SKM-1 treated with dmso at 0.1 percent for 144 hours (cell line): ENCODE measurements at regions not wholly inside any gene's neighbourhood (a gene's known extent, or its start where the extent isn't known, plus 50 kb on each side); places are given as distances from the start of the nearest gene placed in this dataset.
"Not testable (repeated sequence)": the region's sequence is repeated elsewhere in the genome, so short reads cannot be mapped to it uniquely, and the experiment has no call there.

Experiments used
- DNase-seq: peaks from one replicate; lab custom pipeline; 2025; ENCODE audit not compliant: unreplicated experiment; lab: John Stamatoyannopoulos, UW

DNA sequence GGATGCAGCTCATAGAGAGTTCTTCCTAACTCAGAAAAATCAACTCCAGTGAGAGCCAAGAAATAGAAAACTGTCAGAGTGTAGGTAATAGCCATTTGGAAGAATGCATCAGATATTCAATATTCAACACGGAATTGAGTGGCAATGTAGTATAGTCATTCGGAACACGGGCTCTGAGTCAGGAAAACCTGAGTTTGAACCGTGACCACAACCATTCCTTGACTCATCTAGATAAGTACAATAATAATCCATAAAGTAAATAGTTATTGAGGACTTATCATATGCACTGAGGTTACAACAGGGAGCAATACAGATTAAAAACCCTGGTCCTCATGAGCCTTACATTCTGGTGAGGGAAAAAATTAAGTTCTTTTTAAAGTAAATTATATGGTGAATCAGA lies 62.6 kb upstream of the PHF21A start:
- no peak for DNase-seq

GRCh38 chr11:46181843-46182424 lies 60.7 kb upstream of the PHF21A start:
- DNase-seq = no peak

- DNase-seq = no peak
Observed at GRCh38 chr11:46181387-46181786, 60.1 kb upstream of the PHF21A start.

- no peak for DNase-seq
Observed at GRCh38 chr11:46180736-46181135, 59.5 kb upstream of the PHF21A start.

DNA sequence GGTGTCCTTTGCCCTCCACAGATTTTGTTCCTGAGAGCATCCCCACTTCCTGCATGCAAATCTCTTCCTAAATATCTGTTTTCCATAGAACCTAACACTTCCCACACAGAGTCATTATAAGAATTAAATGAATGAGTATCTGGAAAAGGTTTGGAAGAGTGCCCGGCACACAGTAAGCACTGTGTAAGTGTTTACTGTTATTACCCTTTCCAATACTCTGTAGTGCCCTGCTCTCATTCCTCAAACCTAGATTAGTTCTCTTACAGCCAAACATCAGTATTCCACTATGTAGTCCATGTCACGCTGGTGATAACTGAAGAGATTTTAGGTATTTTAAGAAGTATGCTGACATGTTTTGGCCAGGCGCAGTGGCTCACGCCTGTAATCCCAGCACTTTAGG lies 57.3 kb upstream of the PHF21A start:
- no peak for DNase-seq

DNA sequence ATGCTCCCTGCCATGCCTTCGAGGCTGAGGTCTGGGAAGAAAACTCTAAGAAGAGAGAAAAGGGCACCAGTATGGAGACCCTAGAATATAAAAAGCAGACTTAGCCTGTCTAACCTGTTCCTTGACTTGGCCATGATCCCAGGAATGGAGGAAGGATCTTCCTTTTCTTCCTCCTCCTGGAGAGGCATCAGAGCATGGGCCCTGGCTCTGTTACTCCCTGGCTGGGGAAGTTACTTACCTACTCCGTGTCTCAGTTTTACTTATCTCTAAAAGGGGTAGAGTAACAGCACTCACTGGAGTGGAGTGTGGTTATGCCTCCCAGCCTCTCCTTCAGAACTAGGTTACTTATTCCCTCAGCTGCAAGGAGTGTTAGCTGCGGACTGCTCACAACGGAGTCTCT lies 55.2 kb upstream of the PHF21A start:
- no peak for DNase-seq

GRCh38 chr11:46175401-46176002 lies 54.2 kb upstream of the PHF21A start:
- DNase-seq = no peak

DNA sequence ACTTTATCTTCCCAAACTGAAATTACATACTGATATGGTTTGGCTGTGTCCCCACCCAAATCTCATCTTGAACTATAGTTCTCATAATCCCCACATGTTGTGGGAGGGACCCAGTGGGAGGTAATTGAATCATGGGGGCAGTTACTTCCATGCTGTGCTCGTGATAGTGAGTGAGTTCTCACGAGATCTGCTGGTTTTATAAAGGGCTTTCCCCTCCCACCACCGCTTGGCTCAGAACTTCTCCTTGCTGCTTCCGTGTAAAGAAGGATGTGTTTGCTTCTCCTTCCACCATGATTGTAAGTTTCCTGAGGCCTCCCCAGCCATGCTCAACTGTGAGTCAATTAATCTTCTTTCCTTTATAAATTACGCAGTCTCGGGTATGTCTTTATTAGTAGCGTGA lies 50.4 kb upstream of the PHF21A start:
- not testable (repeated sequence) for DNase-seq
